Ovary (tissue), 3 donors: ENCODE measurements at regions not wholly inside any gene's neighbourhood (a gene's known extent, or its start where the extent isn't known, plus 50 kb on each side); places are given as distances from the start of the nearest gene placed in this dataset.

Source experiments
- POLR2A ChIP-seq: fragments of 450-650 bp; IDR thresholded peaks from one replicate; pipeline ENCODE4 v1.6.1; 2017; ENCODE audit warnings: antibody characterized with exemption, mild to moderate bottlenecking, moderate library complexity
- TF ChIP-seq, protein P1 (sequence below), 3 donors: fragments of 450-650 bp in 2 of 3; fragments of 200-600 bp in 1 of 3; IDR thresholded peaks; one replicate each; pipeline versions ENCODE4 v1.5.1 to v1.8.0; 2016 to 2022; ENCODE audit warnings: antibody characterized with exemption in 3 of 3, mild to moderate bottlenecking in 1 of 3
- donor health status: DM: no; HTN: no; CAD: no.

DNA sequence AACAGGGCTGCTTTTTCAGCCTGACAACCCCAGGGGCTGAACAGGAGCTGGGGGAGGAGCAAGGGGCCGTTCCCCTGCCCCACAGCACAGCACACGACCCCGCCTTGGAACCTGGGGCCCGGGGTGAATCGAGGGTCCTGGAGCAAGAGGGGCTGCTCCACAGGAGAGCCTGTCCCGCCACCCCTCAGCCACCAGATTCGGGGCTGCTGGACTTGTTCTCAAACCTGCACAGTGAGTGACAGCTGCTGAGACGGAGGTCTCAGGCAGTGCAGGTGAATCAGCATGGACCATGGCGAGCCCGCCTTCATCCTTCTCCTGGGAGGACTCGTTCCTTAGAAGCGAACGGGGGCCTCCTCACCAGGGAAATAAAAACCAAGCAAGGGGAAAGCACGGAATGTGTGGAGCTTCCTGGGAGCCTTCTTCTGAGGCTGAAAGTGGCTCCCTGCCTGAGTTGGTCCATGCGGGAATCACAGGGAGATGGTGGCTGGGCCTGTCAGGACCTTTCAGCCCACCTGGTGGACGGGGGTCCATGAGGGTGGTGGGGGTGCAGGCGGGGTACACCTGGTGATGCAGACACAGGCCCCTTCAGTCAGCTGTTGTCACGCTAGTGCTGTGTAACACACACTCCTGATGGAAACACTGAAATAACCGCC, 125.4 kb downstream of the SIK1 start:
- TF ChIP-seq, protein P1, sequence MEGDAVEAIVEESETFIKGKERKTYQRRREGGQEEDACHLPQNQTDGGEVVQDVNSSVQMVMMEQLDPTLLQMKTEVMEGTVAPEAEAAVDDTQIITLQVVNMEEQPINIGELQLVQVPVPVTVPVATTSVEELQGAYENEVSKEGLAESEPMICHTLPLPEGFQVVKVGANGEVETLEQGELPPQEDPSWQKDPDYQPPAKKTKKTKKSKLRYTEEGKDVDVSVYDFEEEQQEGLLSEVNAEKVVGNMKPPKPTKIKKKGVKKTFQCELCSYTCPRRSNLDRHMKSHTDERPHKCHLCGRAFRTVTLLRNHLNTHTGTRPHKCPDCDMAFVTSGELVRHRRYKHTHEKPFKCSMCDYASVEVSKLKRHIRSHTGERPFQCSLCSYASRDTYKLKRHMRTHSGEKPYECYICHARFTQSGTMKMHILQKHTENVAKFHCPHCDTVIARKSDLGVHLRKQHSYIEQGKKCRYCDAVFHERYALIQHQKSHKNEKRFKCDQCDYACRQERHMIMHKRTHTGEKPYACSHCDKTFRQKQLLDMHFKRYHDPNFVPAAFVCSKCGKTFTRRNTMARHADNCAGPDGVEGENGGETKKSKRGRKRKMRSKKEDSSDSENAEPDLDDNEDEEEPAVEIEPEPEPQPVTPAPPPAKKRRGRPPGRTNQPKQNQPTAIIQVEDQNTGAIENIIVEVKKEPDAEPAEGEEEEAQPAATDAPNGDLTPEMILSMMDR (IDR thresholded peaks at IDR 0.05) = no peak
- TF ChIP-seq POLR2A = no peak
